GM21619 (cell line): ENCODE measurements at regions not wholly inside any gene's neighbourhood (a gene's known extent, or its start where the extent isn't known, plus 50 kb on each side); places are given as distances from the start of the nearest gene placed in this dataset.

ENCODE experiments used
- ATAC-seq: cut with Tn5 transposase; IDR thresholded peaks from one replicate; pipeline ENCODE4 v1.9.1; 2021; ENCODE audit not compliant: unreplicated experiment

GRCh38 chr16:72240466-72240865 lies 68.5 kb upstream of the PMFBP1 start:
- ATAC-seq: no peak

GRCh38 chr16:72236866-72237265 lies 64.9 kb upstream of the PMFBP1 start:
- no peak for ATAC-seq

GRCh38 chr16:72234387-72234786 lies 62.4 kb upstream of the PMFBP1 start:
- no peak for ATAC-seq

- ATAC-seq: no peak
Measured at GRCh38 chr16:72228014-72228413, 56.1 kb upstream of the PMFBP1 start.

- ATAC-seq: no peak
Measured at GRCh38 chr16:72226136-72226535, 54.2 kb upstream of the PMFBP1 start.

GRCh38 chr16:72224260-72224768 lies 52.4 kb upstream of the PMFBP1 start:
- no peak for ATAC-seq

GRCh38 chr16:72222503-72222902 lies 50.5 kb upstream of the PMFBP1 start:
- ATAC-seq: no peak
